ENCODE measurements at regions not wholly inside any gene's neighbourhood (a gene's known extent, or its start where the extent isn't known, plus 50 kb on each side); places are given as distances from the start of the nearest gene placed in this dataset.

DNA sequence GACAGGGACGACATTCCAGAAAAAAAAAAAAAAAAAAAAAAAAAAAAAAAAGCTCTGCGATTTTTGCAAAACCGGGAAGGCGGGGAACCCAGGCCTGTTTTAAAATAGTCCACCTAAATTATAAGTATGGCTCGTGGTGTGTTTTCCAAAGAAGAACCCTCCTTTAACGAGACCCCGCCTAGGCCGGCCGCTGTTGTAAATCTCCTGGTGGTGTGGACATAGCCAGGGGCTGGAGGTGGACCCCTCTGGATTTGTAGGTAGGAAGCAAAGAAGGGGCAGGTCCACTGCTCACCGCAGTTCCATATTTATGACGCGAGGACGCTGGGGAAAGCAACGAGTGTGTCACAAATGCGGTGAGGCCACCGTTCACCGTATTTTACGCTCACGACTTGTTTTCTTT lies 94.0 kb upstream of the SHOX start:
- Histone ChIP-seq H3K27ac (ENCODE audit: low read depth, low read length) (no peak overlapping the region), H3K4me1 (ENCODE audit: control insufficient read depth in 1 of 2, insufficient read depth in 2 of 2, low read length in 2 of 2) (peaks cover 0 to 6% of the 10 kb centered on the region in 2 experiments; a peak in 1 of 4 replicates), H4K20me1 (ENCODE audit: insufficient read depth) (no peaks in the 10 kb centered on the region), H3K9ac (ENCODE audit: low read length) (no peak overlapping the region), H3K9me2 (ENCODE audit: insufficient read depth) (no peaks in the 10 kb centered on the region), H3K27me3 (ENCODE audit: insufficient read depth, low read length) (no peaks in the 10 kb centered on the region), H3K79me2 (ENCODE audit: insufficient read depth, low read length) (no peaks in the 10 kb centered on the region), H3K4me3 (replicated peaks in 1 of 2; ENCODE audit: low read depth in 1 of 2, low read length in 2 of 2) (no peak overlapping the region), H2AFZ (ENCODE audit: low read depth, low read length, poor library complexity, severe bottlenecking) (no peak overlapping the region), H3K4me2 (ENCODE audit: low read length) (no peak overlapping the region), H3K9me3 (ENCODE audit: control insufficient read depth in 1 of 2, insufficient read depth in 1 of 2, low read depth in 1 of 2, low read length in 2 of 2) (no peaks in the 10 kb centered on the region), H3K36me3 (ENCODE audit: control insufficient read depth in 1 of 2, insufficient read depth in 2 of 2, low read length in 2 of 2) (no peaks in the 10 kb centered on the region)
- BruUV-seq (replicated peaks): no TSS peak
- ATAC-seq: no peak
- intact Hi-C loops (cut with micrococcal nuclease): no loop called here
- DNase-seq (ENCODE audit: low read depth, low spot score): no peak
- ChIA-PET RAD21 (ENCODE audit: low non-redundant PET in 1 of 2, low total read pairs in 2 of 2, uncharacterized antibody in 2 of 2, unreplicated experiment in 2 of 2) (no interaction called here), CTCF (no interaction called here), POLR2A (no interaction called here)
- no peak for TF ChIP-seq ZNF274 (IDR thresholded peaks at IDR 0.05; ENCODE audit: low read depth, low read length)

- H4K20me1 ChIP-seq (ENCODE audit: insufficient read depth): no peaks in the 10 kb centered on the region
- no peak for TF ChIP-seq ELF1 (IDR thresholded peaks at IDR 0.05; ENCODE audit: borderline replicate concordance, low read depth)
- TF ChIP-seq RAD21 (IDR thresholded peaks at IDR 0.05; ENCODE audit: low read depth): no peak
- TF ChIP-seq ZNF274 (IDR thresholded peaks at IDR 0.05; ENCODE audit: low read depth, low read length): no peak
- TF ChIP-seq REST (IDR thresholded peaks at IDR 0.05; ENCODE audit: low read depth): no peak
- TF ChIP-seq, protein P1, sequence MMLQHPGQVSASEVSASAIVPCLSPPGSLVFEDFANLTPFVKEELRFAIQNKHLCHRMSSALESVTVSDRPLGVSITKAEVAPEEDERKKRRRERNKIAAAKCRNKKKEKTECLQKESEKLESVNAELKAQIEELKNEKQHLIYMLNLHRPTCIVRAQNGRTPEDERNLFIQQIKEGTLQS (IDR thresholded peaks at IDR 0.05): no peak
- no peak for TF ChIP-seq MAX (IDR thresholded peaks at IDR 0.05)
- BruUV-seq (replicated peaks): no TSS peak
Observed at GRCh38 chrX:537151-537550, 93.4 kb upstream of the SHOX start.

More at GRCh38 chrX:537151-537550, 93.4 kb upstream of the SHOX start:
- Histone ChIP-seq H3K36me3 (ENCODE audit: control insufficient read depth in 1 of 2, insufficient read depth in 2 of 2, low read length in 2 of 2) (no peaks in the 10 kb centered on the region), H3K4me2 (ENCODE audit: low read length) (no peak overlapping the region), H3K9ac (ENCODE audit: low read length) (no peak overlapping the region), H3K4me3 (replicated peaks in 1 of 2; ENCODE audit: low read depth in 1 of 2, low read length in 2 of 2) (no peak overlapping the region), H3K27me3 (ENCODE audit: insufficient read depth, low read length) (no peaks in the 10 kb centered on the region), H3K4me1 (ENCODE audit: control insufficient read depth in 1 of 2, insufficient read depth in 2 of 2, low read length in 2 of 2) (peaks cover 0 to 6% of the 10 kb centered on the region in 2 experiments; a peak in 1 of 4 replicates), H3K79me2 (ENCODE audit: insufficient read depth, low read length) (no peaks in the 10 kb centered on the region), H2AFZ (ENCODE audit: low read depth, low read length, poor library complexity, severe bottlenecking) (no peak overlapping the region), H3K9me3 (ENCODE audit: control insufficient read depth in 1 of 2, insufficient read depth in 1 of 2, low read depth in 1 of 2, low read length in 2 of 2) (no peaks in the 10 kb centered on the region), H3K9me2 (ENCODE audit: insufficient read depth) (no peaks in the 10 kb centered on the region), H3K27ac (ENCODE audit: low read depth, low read length) (no peak overlapping the region)
- RAD21 ChIA-PET (ENCODE audit: low non-redundant PET in 1 of 2, low total read pairs in 2 of 2, uncharacterized antibody in 2 of 2, unreplicated experiment in 2 of 2): no interaction called here
- POLR2A ChIA-PET: no interaction called here
- intact Hi-C loops (cut with micrococcal nuclease): no loop called here
- no peak for DNase-seq (ENCODE audit: low read depth, low spot score)
- CTCF ChIA-PET: no interaction called here
- ATAC-seq: no peak
